ENCODE measurements at regions not wholly inside any gene's neighbourhood (a gene's known extent, or its start where the extent isn't known, plus 50 kb on each side); places are given as distances from the start of the nearest gene placed in this dataset.

DNA sequence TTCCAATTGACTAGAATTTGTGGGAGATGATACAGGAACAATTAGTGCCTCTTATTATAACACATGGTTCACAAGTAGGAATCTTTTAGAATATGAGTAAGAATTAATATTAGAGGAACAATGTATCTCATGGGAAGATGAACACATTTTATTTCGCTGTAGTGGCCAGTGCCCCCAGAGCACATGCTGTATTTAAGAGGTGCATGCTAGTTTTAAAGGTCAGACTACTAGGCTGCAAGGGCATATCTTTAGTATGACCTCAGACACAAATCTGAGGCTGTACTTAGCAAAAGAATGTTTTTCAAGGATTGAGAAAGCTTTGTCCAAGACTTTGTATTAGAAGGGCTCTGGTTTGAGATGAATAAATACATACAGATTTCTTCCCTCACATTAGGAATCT lies 586.9 kb downstream of the CCER1 start:
- H3K4ac ChIP-seq (ENCODE audit: low read depth, low read length) = no peak overlapping the region
- no peaks in the 10 kb centered on the region for H4K20me1 ChIP-seq (ENCODE audit: control insufficient read depth, insufficient read depth, insufficient read length)
- no peak overlapping the region for H2BK20ac ChIP-seq (ENCODE audit: low read depth, low read length, poor library complexity, severe bottlenecking)
- no peaks in the 10 kb centered on the region for H3K9me3 ChIP-seq (ENCODE audit: control insufficient read depth, low read depth, low read length)
- no peak overlapping the region for H3K4me3 Mint-ChIP-seq
- TF ChIP-seq, protein P1, sequence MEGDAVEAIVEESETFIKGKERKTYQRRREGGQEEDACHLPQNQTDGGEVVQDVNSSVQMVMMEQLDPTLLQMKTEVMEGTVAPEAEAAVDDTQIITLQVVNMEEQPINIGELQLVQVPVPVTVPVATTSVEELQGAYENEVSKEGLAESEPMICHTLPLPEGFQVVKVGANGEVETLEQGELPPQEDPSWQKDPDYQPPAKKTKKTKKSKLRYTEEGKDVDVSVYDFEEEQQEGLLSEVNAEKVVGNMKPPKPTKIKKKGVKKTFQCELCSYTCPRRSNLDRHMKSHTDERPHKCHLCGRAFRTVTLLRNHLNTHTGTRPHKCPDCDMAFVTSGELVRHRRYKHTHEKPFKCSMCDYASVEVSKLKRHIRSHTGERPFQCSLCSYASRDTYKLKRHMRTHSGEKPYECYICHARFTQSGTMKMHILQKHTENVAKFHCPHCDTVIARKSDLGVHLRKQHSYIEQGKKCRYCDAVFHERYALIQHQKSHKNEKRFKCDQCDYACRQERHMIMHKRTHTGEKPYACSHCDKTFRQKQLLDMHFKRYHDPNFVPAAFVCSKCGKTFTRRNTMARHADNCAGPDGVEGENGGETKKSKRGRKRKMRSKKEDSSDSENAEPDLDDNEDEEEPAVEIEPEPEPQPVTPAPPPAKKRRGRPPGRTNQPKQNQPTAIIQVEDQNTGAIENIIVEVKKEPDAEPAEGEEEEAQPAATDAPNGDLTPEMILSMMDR (conservative IDR thresholded peaks at IDR 0.05) = no peak
- no peak overlapping the region for H4K8ac ChIP-seq (replicated peaks; ENCODE audit: insufficient read length, low read depth, low read length)
- WGBS (ENCODE audit: extremely low coverage, insufficient read length, low lambda C conversion rate) = no CpG with 5 or more reads among the region's 1 CpG
- no peak overlapping the region for H3K27ac ChIP-seq (ENCODE audit: insufficient read length, low read depth, low read length)
- H3T11ph ChIP-seq (ENCODE audit: low read length) = no peak overlapping the region
- H3K79me2 ChIP-seq (ENCODE audit: insufficient read depth, low read length) = no peaks in the 10 kb centered on the region
- DNase-seq = no peak
- no peak overlapping the region for H2BK15ac ChIP-seq (ENCODE audit: low read depth, low read length)
- no peaks in the 10 kb centered on the region for H3K4me1 Mint-ChIP-seq
- H3K18ac ChIP-seq (ENCODE audit: insufficient read length, low read depth, low read length) = no peak overlapping the region
- no peaks in the 10 kb centered on the region for H3K27me3 Mint-ChIP-seq (ENCODE audit: low read depth)
- H3K14ac ChIP-seq (ENCODE audit: insufficient read depth, low read length) = no peak overlapping the region
- no peak overlapping the region for H3K9ac ChIP-seq (ENCODE audit: extremely low read depth, insufficient read length, low read length)
- no peaks in the 10 kb centered on the region for H3K27me3 ChIP-seq (ENCODE audit: insufficient read depth, low read length)
- H2BK5ac ChIP-seq (ENCODE audit: insufficient read length, low read length) = no peak overlapping the region
- no peak overlapping the region for H2BK12ac ChIP-seq (ENCODE audit: insufficient read length, low read depth, low read length)
- H3K36me3 Mint-ChIP-seq (ENCODE audit: insufficient read depth in 1 of 3, low read depth in 3 of 3) = no peaks in the 10 kb centered on the region
- H3K4me1 ChIP-seq (ENCODE audit: insufficient read depth, low read length) = no peaks in the 10 kb centered on the region
- H3K27ac Mint-ChIP-seq = no peak overlapping the region
- no peaks in the 10 kb centered on the region for H3K9me3 Mint-ChIP-seq
- H3K4me2 ChIP-seq (ENCODE audit: insufficient read depth, insufficient read length, low read length) = no peak overlapping the region
- no peak overlapping the region for H4K5ac ChIP-seq (ENCODE audit: insufficient read length, low read depth, low read length)
- no peak overlapping the region for H4K91ac ChIP-seq (ENCODE audit: insufficient read length, low read depth, low read length)
- no peaks in the 10 kb centered on the region for H3K23me2 ChIP-seq (ENCODE audit: insufficient read length, low read depth, low read length, poor library complexity, severe bottlenecking)
- H2AK5ac ChIP-seq (ENCODE audit: insufficient read length, low read length) = no peak overlapping the region
- no peak overlapping the region for H2AFZ ChIP-seq (ENCODE audit: low read length)
- H3K79me1 ChIP-seq (ENCODE audit: insufficient read depth, low read depth, low read length, poor library complexity, severe bottlenecking) = no peaks in the 10 kb centered on the region
- H2BK120ac ChIP-seq (ENCODE audit: low read depth, low read length, poor library complexity, severe bottlenecking) = no peak overlapping the region
- H3K23ac ChIP-seq (ENCODE audit: insufficient read length, low read depth, low read length) = no peak overlapping the region
- no peak overlapping the region for H3K56ac ChIP-seq (ENCODE audit: insufficient read length, low read depth, low read length)

Data from H9 (cell line).